Activated CD4-positive, alpha-beta T cell treated with anti-CD3 and anti-CD28 coated beads, Interleukin-2, amount 10 ng/mL, durations not matched to agents 7 days and 5 days (primary cell): ENCODE measurements at regions not wholly inside any gene's neighbourhood (a gene's known extent, or its start where the extent isn't known, plus 50 kb on each side); places are given as distances from the start of the nearest gene placed in this dataset.

Source experiments
- CTCF ChIA-PET: fragments of 350-600 bp; sonication (Branson Sonifier 250); formaldehyde crosslinking; loops from one replicate; lab custom pipeline; 2021; ENCODE audit warnings: antibody characterized with exemption; lab: Charles Lee
- POLR2A ChIA-PET: fragments of 350-600 bp; sonication (Branson Sonifier 250); formaldehyde crosslinking; loops from one replicate; lab custom pipeline; 2021; ENCODE audit warnings: antibody characterized with exemption; lab: Charles Lee
- DNase-seq: peaks from one replicate; pipeline ENCODE4 v3.0.0-alpha.2; 2020
- H3K27ac Mint-ChIP-seq: one replicate; pipeline ENCODE4 v1.8.0; 2021; ENCODE audit warnings: mild to moderate bottlenecking, moderate library complexity, mixed read lengths
- H3K27me3 Mint-ChIP-seq: one replicate; pipeline ENCODE4 v1.8.0; 2021; ENCODE audit warnings: mixed read lengths
- H3K36me3 Mint-ChIP-seq: one replicate; pipeline ENCODE4 v1.8.0; 2021; ENCODE audit warnings: low read depth, mixed read lengths
- H3K4me1 Mint-ChIP-seq: one replicate; pipeline ENCODE4 v1.8.0; 2021; ENCODE audit warnings: mixed read lengths
- H3K4me3 Mint-ChIP-seq: one replicate; pipeline ENCODE4 v1.8.0; 2021; ENCODE audit warnings: mild to moderate bottlenecking, moderate library complexity, mixed read lengths
- H3K9me3 Mint-ChIP-seq: one replicate; pipeline ENCODE4 v1.8.0; 2021; ENCODE audit warnings: mixed read lengths

GRCh38 chr3:168622795-168623194 is 527.1 kb upstream of the GOLIM4 start:
- Mint-ChIP-seq H3K36me3 (no peaks in the 10 kb centered on the region), H3K27me3 (no peaks in the 10 kb centered on the region), H3K27ac (no peak overlapping the region), H3K4me3 (no peak overlapping the region), H3K4me1 (no peaks in the 10 kb centered on the region), H3K9me3 (no peaks in the 10 kb centered on the region)
- CTCF ChIA-PET, result no interaction called here
- DNase-seq, result no peak
- POLR2A ChIA-PET, result no interaction called here

GRCh38 chr3:168620854-168621253 is 525.1 kb upstream of the GOLIM4 start:
- Mint-ChIP-seq H3K4me3 (no peak overlapping the region), H3K27ac (no peak overlapping the region), H3K27me3 (no peaks in the 10 kb centered on the region), H3K4me1 (no peaks in the 10 kb centered on the region), H3K36me3 (no peaks in the 10 kb centered on the region), H3K9me3 (no peaks in the 10 kb centered on the region)
- CTCF ChIA-PET, result no interaction called here
- no peak for DNase-seq
- POLR2A ChIA-PET, result no interaction called here

DNA sequence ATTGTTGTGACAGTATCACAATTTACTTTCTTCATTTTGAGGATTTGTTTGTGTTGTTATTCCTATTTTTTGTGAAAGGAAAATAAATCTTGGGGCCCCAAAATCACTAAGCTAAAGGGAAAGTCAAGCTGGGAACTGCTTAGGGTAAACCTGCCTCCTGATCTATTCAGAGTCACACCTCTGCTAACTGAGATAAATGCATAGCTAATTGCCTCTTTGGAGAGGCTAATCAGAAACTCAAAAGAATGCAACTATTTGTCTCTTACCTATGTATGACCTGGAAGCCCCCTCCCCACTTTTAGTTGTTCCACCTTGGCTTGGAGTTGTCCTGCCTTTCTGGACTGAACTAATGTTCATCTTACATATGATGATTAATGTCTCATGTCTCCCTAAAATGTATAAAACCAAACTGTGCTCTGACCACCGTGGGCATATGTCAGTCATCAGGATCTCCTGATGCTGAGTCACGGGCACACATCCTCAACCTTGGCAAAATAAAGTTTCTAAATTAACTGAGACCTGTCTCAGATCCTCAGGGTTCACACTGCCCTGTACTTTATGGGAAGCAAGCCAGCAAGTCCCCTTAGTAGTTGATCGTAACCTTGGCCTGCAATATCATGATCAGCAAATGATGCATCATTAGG is 523.2 kb upstream of the GOLIM4 start:
- DNase-seq, result no peak
- H3K9me3 Mint-ChIP-seq, result no peaks in the 10 kb centered on the region
- ChIA-PET POLR2A (no interaction called here), CTCF (no interaction called here)
- H3K27me3 Mint-ChIP-seq, result no peaks in the 10 kb centered on the region
- no peaks in the 10 kb centered on the region for H3K36me3 Mint-ChIP-seq
- no peak overlapping the region for H3K4me3 Mint-ChIP-seq
- no peaks in the 10 kb centered on the region for H3K4me1 Mint-ChIP-seq
- H3K27ac Mint-ChIP-seq, result no peak overlapping the region

- Mint-ChIP-seq H3K27ac (no peak overlapping the region), H3K36me3 (no peaks in the 10 kb centered on the region), H3K9me3 (no peaks in the 10 kb centered on the region), H3K4me3 (no peak overlapping the region), H3K27me3 (no peaks in the 10 kb centered on the region), H3K4me1 (no peaks in the 10 kb centered on the region)
- POLR2A ChIA-PET, result no interaction called here
- no peak for DNase-seq
- CTCF ChIA-PET, result no interaction called here
These were observed 521.9 kb upstream of the GOLIM4 start for GRCh38 chr3:168617658-168618057.

GRCh38 chr3:168616915-168617314 is 521.2 kb upstream of the GOLIM4 start:
- no peak overlapping the region for H3K27ac Mint-ChIP-seq
- ChIA-PET POLR2A (no interaction called here), CTCF (no interaction called here)
- H3K4me1 Mint-ChIP-seq, result no peaks in the 10 kb centered on the region
- no peaks in the 10 kb centered on the region for H3K27me3 Mint-ChIP-seq
- no peaks in the 10 kb centered on the region for H3K9me3 Mint-ChIP-seq
- no peak overlapping the region for H3K4me3 Mint-ChIP-seq
- DNase-seq, result no peak
- no peaks in the 10 kb centered on the region for H3K36me3 Mint-ChIP-seq

DNA sequence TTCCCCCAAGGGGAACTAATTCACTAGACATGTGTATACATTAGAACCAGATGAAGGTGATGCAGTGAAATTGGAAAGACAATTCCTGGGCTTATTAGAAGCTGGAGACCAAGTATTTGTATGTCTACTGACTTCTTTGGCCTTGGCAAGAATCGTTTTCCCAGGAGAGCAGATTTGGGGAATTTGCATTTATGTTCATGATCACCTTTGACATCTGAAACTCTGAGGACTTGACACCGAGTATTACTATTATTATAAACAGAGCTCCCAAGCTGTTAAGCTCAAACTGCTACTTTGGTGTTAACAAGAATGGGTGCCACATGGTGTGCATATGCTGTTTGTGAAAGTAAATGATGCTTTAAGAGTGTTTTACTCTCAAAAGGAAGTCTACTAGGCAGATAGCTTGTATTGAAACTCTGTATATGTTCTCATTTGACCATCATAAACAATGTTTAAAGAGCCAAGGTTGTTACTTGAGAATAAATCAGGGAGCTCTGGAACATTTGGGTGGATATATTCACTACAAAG is 519.8 kb upstream of the GOLIM4 start:
- ChIA-PET CTCF (no interaction called here), POLR2A (no interaction called here)

GRCh38 chr3:168613151-168613550 is 517.4 kb upstream of the GOLIM4 start:
- Mint-ChIP-seq H3K27me3 (no peaks in the 10 kb centered on the region), H3K36me3 (no peaks in the 10 kb centered on the region), H3K4me3 (no peak overlapping the region), H3K9me3 (no peaks in the 10 kb centered on the region), H3K4me1 (no peaks in the 10 kb centered on the region), H3K27ac (no peak overlapping the region)
- no peak for DNase-seq
- ChIA-PET CTCF (no interaction called here), POLR2A (no interaction called here)

More for the DNA sequence above, 519.8 kb upstream of the GOLIM4 start:
- no peak for DNase-seq
- no peaks in the 10 kb centered on the region for H3K9me3 Mint-ChIP-seq
- H3K4me1 Mint-ChIP-seq, result no peaks in the 10 kb centered on the region
- no peaks in the 10 kb centered on the region for H3K27me3 Mint-ChIP-seq
- H3K36me3 Mint-ChIP-seq, result no peaks in the 10 kb centered on the region
- H3K4me3 Mint-ChIP-seq, result no peak overlapping the region
- no peak overlapping the region for H3K27ac Mint-ChIP-seq

GRCh38 chr3:168612671-168613070 is 516.9 kb upstream of the GOLIM4 start:
- Mint-ChIP-seq H3K4me1 (no peaks in the 10 kb centered on the region), H3K27ac (no peak overlapping the region)

GRCh38 chr3:168611826-168612225 is 516.1 kb upstream of the GOLIM4 start:
- DNase-seq, result no peak
- ChIA-PET POLR2A (no interaction called here), CTCF (no interaction called here)
- Mint-ChIP-seq H3K27me3 (no peaks in the 10 kb centered on the region), H3K4me1 (no peaks in the 10 kb centered on the region), H3K27ac (no peak overlapping the region), H3K9me3 (no peaks in the 10 kb centered on the region), H3K4me3 (no peak overlapping the region), H3K36me3 (no peaks in the 10 kb centered on the region)

More at GRCh38 chr3:168612671-168613070, 516.9 kb upstream of the GOLIM4 start:
- Mint-ChIP-seq H3K9me3 (no peaks in the 10 kb centered on the region), H3K4me3 (no peak overlapping the region), H3K27me3 (no peaks in the 10 kb centered on the region), H3K36me3 (no peaks in the 10 kb centered on the region)
- POLR2A ChIA-PET, result no interaction called here
- no peak for DNase-seq
- CTCF ChIA-PET, result no interaction called here

DNA sequence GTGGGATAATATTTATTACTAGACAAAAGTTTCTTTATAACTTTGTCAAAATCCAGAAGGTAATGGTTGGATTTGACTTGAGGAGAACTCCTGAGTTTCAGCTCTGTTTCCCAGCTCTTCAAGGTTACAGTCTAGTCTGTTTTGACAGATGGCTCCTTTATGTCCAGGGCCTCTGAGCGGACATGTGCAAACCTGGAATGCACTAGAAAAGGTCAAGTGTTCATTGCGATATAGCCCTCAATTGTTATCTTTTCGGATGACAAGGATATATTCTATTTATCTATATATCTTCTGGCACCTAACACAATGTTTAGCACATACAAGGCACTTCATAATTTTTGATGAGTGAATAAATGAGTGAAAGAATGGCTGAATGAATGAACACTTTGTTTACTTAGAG is 513.2 kb upstream of the GOLIM4 start:
- Mint-ChIP-seq H3K27ac (no peak overlapping the region), H3K4me1 (no peaks in the 10 kb centered on the region), H3K36me3 (no peaks in the 10 kb centered on the region), H3K4me3 (no peak overlapping the region), H3K9me3 (no peaks in the 10 kb centered on the region), H3K27me3 (no peaks in the 10 kb centered on the region)
- ChIA-PET POLR2A (no interaction called here), CTCF (no interaction called here)
- DNase-seq, result no peak

DNA sequence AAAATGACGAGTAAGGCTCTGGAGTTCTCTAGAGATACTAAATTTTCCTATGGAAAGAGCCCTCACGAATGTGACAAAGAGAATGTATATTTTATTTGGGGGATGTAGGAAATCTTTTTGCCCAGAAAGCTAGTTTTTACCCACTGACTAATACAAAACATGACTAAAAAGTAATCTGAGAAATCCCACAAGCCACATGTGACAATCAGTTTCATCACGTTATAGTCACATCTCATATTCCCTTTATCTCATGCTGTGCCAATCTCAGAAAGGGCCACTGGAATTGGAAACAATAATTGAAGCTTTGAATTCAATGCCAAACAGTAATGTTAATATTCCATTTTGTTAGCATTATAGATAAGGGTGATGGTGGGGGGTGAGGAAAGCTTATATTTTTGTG is 509.0 kb upstream of the GOLIM4 start:
- CTCF ChIA-PET, result interaction anchor here (0.6 kb wide), 1 partner anchor 1909 kb away, joined by 3 read pairs; no protein-coding TSS in a partner anchor
- POLR2A ChIA-PET, result no interaction called here

DNA sequence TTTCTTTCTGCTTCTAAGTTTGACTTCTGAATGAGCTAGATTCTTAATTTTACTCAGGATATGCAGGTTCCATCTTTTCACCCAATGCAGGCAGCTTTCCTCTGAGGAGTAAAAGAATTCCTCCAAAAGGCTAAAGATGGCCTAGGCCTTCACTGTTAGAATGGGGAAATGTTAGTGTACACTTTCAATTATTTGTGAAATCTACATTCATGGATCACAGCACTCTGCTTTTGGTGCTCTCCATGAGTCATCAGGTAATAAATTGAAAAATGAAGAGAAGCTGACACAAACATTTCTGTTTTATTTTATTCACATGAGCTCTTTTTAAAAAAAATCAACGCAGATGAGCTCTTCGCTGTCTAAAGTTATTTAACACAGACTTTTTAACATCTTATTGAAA is 502.5 kb upstream of the GOLIM4 start:
- Mint-ChIP-seq H3K27me3 (no peaks in the 10 kb centered on the region), H3K4me3 (no peak overlapping the region), H3K9me3 (no peaks in the 10 kb centered on the region), H3K4me1 (no peaks in the 10 kb centered on the region), H3K27ac (no peak overlapping the region), H3K36me3 (no peaks in the 10 kb centered on the region)
- POLR2A ChIA-PET, result no interaction called here
- CTCF ChIA-PET, result no interaction called here
- no peak for DNase-seq

More for the DNA sequence above, 509.0 kb upstream of the GOLIM4 start:
- H3K4me1 Mint-ChIP-seq, result no peaks in the 10 kb centered on the region
- no peaks in the 10 kb centered on the region for H3K27me3 Mint-ChIP-seq
- H3K4me3 Mint-ChIP-seq, result no peak overlapping the region
- no peak overlapping the region for H3K27ac Mint-ChIP-seq
- no peak for DNase-seq
- no peaks in the 10 kb centered on the region for H3K9me3 Mint-ChIP-seq
- H3K36me3 Mint-ChIP-seq, result no peaks in the 10 kb centered on the region

DNA sequence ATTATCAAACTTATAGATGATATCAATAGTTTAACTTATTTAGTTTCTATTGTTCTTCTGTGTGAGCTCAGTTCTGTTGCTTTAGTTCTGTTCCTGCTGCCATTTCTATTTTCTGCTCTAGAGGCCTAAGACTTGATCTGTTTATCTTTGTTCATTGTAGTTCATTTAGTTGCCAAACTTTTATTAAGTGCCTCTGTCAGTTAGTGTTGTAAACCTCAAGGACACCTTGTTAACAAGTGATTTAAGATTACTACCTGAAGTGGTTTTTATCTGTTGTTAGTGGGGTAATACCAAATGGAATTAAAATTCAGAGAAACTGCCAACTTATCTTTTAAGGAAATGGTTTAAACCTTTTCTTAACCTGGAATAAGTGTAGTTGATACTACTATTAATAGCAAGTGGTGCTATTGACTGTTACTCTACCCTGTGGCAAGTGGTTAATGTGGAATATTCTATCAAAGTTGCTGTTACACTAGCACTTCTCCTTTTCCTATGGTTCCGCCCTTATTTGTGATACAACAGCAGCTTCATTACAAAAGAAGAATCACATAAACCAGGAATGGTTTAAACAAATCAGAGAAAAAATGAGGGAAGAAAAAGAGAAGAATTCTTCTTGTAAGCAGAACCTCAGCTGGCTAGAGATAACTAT is 500.6 kb upstream of the GOLIM4 start:
- no peak overlapping the region for H3K27ac Mint-ChIP-seq
- CTCF ChIA-PET, result no interaction called here
- no peak for DNase-seq
- no peaks in the 10 kb centered on the region for H3K27me3 Mint-ChIP-seq
- H3K4me3 Mint-ChIP-seq, result no peak overlapping the region
- no peaks in the 10 kb centered on the region for H3K4me1 Mint-ChIP-seq
- no peaks in the 10 kb centered on the region for H3K36me3 Mint-ChIP-seq
- POLR2A ChIA-PET, result no interaction called here
- H3K9me3 Mint-ChIP-seq, result no peaks in the 10 kb centered on the region

DNA sequence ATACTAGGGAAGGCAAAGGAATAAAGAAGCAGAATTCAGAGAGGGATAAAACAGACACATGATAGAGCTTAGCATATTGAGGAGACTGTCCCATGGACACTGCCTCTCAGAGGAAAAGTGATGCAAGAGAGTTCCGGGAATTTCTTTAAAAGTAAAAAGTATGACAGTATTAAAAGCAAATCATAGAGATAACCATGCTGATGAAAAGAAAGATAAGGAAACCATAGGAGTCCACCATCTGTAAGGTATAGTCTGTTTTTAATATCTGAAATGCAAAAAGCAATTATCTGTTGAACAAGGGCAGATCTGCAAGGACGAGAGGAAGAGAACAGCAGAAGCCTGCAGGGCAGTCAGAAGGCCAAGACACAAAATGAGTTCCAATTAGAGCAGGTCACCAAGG is 495.9 kb upstream of the GOLIM4 start:
- POLR2A ChIA-PET, result no interaction called here
- DNase-seq, result no peak
- H3K27me3 Mint-ChIP-seq, result no peaks in the 10 kb centered on the region
- H3K27ac Mint-ChIP-seq, result no peak overlapping the region
- H3K9me3 Mint-ChIP-seq, result no peaks in the 10 kb centered on the region
- H3K36me3 Mint-ChIP-seq, result no peaks in the 10 kb centered on the region
- no peaks in the 10 kb centered on the region for H3K4me1 Mint-ChIP-seq
- CTCF ChIA-PET, result no interaction called here
- no peak overlapping the region for H3K4me3 Mint-ChIP-seq
